ENCODE measurements at regions not wholly inside any gene's neighbourhood (a gene's known extent, or its start where the extent isn't known, plus 50 kb on each side); places are given as distances from the start of the nearest gene placed in this dataset.

DNA sequence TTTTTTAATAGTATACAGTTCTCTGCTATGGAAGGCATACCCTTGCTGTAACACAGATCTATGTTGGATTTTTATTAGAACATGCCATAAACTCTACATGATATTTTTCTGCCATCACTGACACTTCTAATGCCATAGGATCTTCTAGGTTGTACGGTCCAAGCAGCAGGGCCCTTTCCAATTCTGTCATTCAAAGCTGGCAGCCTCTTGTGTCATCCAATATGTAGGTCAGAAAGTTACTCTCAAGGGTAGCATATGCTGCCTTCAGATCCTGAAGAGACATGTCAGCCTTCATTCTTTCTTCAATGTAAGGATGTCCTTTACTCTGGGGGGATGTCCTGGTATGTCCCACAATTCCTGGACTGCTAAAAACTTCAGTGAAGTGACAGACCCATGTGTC, 629.2 kb upstream of the USP24 start:
- no peaks in the 10 kb centered on the region for H3K27me3 ChIP-seq (ENCODE audit: insufficient read depth, low read length)
- no peaks in the 10 kb centered on the region for H3K79me2 ChIP-seq (ENCODE audit: insufficient read depth, low read length)
- H3K4me1 ChIP-seq (ENCODE audit: insufficient read depth, low read length, severe bottlenecking) = no peaks in the 10 kb centered on the region
- H3K9ac ChIP-seq (ENCODE audit: low read length) = no peak overlapping the region
- H3K36me3 ChIP-seq (ENCODE audit: insufficient read depth, low read length) = no peaks in the 10 kb centered on the region
- TF ChIP-seq, protein P1, sequence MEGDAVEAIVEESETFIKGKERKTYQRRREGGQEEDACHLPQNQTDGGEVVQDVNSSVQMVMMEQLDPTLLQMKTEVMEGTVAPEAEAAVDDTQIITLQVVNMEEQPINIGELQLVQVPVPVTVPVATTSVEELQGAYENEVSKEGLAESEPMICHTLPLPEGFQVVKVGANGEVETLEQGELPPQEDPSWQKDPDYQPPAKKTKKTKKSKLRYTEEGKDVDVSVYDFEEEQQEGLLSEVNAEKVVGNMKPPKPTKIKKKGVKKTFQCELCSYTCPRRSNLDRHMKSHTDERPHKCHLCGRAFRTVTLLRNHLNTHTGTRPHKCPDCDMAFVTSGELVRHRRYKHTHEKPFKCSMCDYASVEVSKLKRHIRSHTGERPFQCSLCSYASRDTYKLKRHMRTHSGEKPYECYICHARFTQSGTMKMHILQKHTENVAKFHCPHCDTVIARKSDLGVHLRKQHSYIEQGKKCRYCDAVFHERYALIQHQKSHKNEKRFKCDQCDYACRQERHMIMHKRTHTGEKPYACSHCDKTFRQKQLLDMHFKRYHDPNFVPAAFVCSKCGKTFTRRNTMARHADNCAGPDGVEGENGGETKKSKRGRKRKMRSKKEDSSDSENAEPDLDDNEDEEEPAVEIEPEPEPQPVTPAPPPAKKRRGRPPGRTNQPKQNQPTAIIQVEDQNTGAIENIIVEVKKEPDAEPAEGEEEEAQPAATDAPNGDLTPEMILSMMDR (IDR thresholded peaks at IDR 0.05; ENCODE audit: low read length) = no peak
- no peak for TF ChIP-seq EZH2 (IDR thresholded peaks at IDR 0.05; ENCODE audit: borderline replicate concordance, low read length)
- no peaks in the 10 kb centered on the region for H3F3A ChIP-seq (ENCODE audit: insufficient read depth, low read length)
- H3K4me2 ChIP-seq (ENCODE audit: low read length) = no peak overlapping the region
- H2AFZ ChIP-seq (ENCODE audit: low read length) = no peak overlapping the region
- no peaks in the 10 kb centered on the region for H4K20me1 ChIP-seq (ENCODE audit: insufficient read depth, low read length)
- no peak overlapping the region for H3K27ac ChIP-seq (ENCODE audit: low read depth, low read length, poor library complexity, severe bottlenecking)
- no peaks in the 10 kb centered on the region for H3K9me2 ChIP-seq (ENCODE audit: low read depth, low read length)
- no peak overlapping the region for H3K4me3 ChIP-seq (ENCODE audit: low read depth, low read length, poor library complexity, severe bottlenecking)
- no peaks in the 10 kb centered on the region for H3K9me3 ChIP-seq (ENCODE audit: low read length)

DNA sequence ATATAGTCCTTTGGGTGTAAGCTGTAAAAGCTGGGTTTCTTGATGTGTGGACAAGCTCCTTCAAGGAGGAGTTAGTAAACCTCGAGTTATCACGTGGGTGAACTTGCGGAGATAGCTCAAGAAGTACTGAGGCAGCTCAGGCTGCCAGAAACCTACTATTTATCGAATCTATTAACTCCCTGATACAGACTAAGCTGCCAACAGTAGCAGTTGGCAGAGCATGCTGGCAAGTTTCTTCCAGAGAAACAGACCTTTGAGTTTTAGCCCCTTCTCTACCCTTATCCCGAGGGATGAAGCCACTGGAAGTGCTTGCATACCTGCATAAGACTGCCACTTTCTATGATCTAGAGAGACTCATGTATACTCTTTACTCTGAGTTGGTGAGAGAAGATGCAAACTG, 624.5 kb upstream of the USP24 start:
- H3K36me3 ChIP-seq (ENCODE audit: insufficient read depth, low read length) = no peaks in the 10 kb centered on the region
- H3K9ac ChIP-seq (ENCODE audit: low read length) = no peak overlapping the region
- H2AFZ ChIP-seq (ENCODE audit: low read length) = no peak overlapping the region
- H3K9me2 ChIP-seq (ENCODE audit: low read depth, low read length) = no peaks in the 10 kb centered on the region
- H3K27me3 ChIP-seq (ENCODE audit: insufficient read depth, low read length) = no peaks in the 10 kb centered on the region
- no peaks in the 10 kb centered on the region for H3F3A ChIP-seq (ENCODE audit: insufficient read depth, low read length)
- TF ChIP-seq, protein P1 (IDR thresholded peaks at IDR 0.05; ENCODE audit: low read length) = no peak
- TF ChIP-seq EZH2 (IDR thresholded peaks at IDR 0.05; ENCODE audit: borderline replicate concordance, low read length) = no peak
- no peaks in the 10 kb centered on the region for H3K9me3 ChIP-seq (ENCODE audit: low read length)
- H3K4me2 ChIP-seq (ENCODE audit: low read length) = no peak overlapping the region
- H3K4me1 ChIP-seq (ENCODE audit: insufficient read depth, low read length, severe bottlenecking) = no peaks in the 10 kb centered on the region
- no peaks in the 10 kb centered on the region for H3K79me2 ChIP-seq (ENCODE audit: insufficient read depth, low read length)
- H4K20me1 ChIP-seq (ENCODE audit: insufficient read depth, low read length) = no peaks in the 10 kb centered on the region
- no peak overlapping the region for H3K4me3 ChIP-seq (ENCODE audit: low read depth, low read length, poor library complexity, severe bottlenecking)
- H3K27ac ChIP-seq (ENCODE audit: low read depth, low read length, poor library complexity, severe bottlenecking) = no peak overlapping the region

DNA sequence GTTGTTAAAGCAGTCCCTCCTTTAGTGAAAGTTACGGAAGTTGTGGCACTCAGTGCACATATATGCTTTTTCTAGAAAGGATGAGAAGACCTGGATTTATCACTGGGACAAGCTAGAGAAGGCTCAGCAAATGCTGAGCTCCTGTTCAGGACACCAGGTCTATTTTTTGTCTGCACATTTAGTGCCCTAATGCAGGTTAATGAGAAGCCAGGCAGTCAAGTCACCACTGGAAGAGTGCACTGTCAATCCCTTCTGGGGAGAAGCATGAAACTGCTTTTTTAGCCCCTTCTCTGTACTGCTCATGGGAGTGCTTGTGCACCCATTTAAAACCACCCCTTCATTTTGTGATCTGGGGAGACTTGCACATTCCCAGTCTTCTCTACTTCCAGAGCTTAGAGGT, 624.1 kb upstream of the USP24 start:
- Histone ChIP-seq H3K4me1 (ENCODE audit: insufficient read depth, low read length, severe bottlenecking) (no peaks in the 10 kb centered on the region), H3K27me3 (ENCODE audit: insufficient read depth, low read length) (no peaks in the 10 kb centered on the region), H3K27ac (ENCODE audit: low read depth, low read length, poor library complexity, severe bottlenecking) (no peak overlapping the region), H3K4me2 (ENCODE audit: low read length) (no peak overlapping the region), H3F3A (ENCODE audit: insufficient read depth, low read length) (no peaks in the 10 kb centered on the region), H3K36me3 (ENCODE audit: insufficient read depth, low read length) (no peaks in the 10 kb centered on the region), H4K20me1 (ENCODE audit: insufficient read depth, low read length) (no peaks in the 10 kb centered on the region), H3K9me3 (ENCODE audit: low read length) (no peaks in the 10 kb centered on the region), H3K79me2 (ENCODE audit: insufficient read depth, low read length) (no peaks in the 10 kb centered on the region), H3K9ac (ENCODE audit: low read length) (no peak overlapping the region), H2AFZ (ENCODE audit: low read length) (no peak overlapping the region), H3K4me3 (ENCODE audit: low read depth, low read length, poor library complexity, severe bottlenecking) (no peak overlapping the region), H3K9me2 (ENCODE audit: low read depth, low read length) (no peaks in the 10 kb centered on the region)
- no peak for TF ChIP-seq EZH2 (IDR thresholded peaks at IDR 0.05; ENCODE audit: borderline replicate concordance, low read length)
- TF ChIP-seq, protein P1 (IDR thresholded peaks at IDR 0.05; ENCODE audit: low read length) = no peak
